ENCODE measurements at regions not wholly inside any gene's neighbourhood (a gene's known extent, or its start where the extent isn't known, plus 50 kb on each side); places are given as distances from the start of the nearest gene placed in this dataset.
"Not testable (repeated sequence)": the region's sequence is repeated elsewhere in the genome, so short reads cannot be mapped to it uniquely, and the experiment has no call there.

- DNase-seq (ENCODE audit: low read depth): no peak
Observed at GRCh38 chr17:13869331-13869940, 199.9 kb upstream of the COX10 start.

GRCh38 chr17:13871261-13871660 is 198.0 kb upstream of the COX10 start:
- no peak for DNase-seq (ENCODE audit: low read depth)

- no peak for DNase-seq (ENCODE audit: low read depth)
Observed at GRCh38 chr17:13874134-13874533, 195.2 kb upstream of the COX10 start.

- DNase-seq (ENCODE audit: low read depth): no peak
Observed at GRCh38 chr17:13874817-13875216, 194.5 kb upstream of the COX10 start.

GRCh38 chr17:13879961-13880466 is 189.3 kb upstream of the COX10 start:
- DNase-seq (ENCODE audit: low read depth): no peak

GRCh38 chr17:13883659-13884058 is 185.6 kb upstream of the COX10 start:
- no peak for DNase-seq (ENCODE audit: low read depth)

- no peak for DNase-seq (ENCODE audit: low read depth)
Observed at GRCh38 chr17:13884347-13884746, 185.0 kb upstream of the COX10 start.

GRCh38 chr17:13885550-13885949 is 183.8 kb upstream of the COX10 start:
- DNase-seq (ENCODE audit: low read depth): no peak

- no peak for DNase-seq (ENCODE audit: low read depth)
Observed at GRCh38 chr17:13885953-13886889, 183.1 kb upstream of the COX10 start.

- no peak for DNase-seq (ENCODE audit: low read depth)
Observed at GRCh38 chr17:13888056-13888609, 181.2 kb upstream of the COX10 start.

- not testable (repeated sequence) for DNase-seq (ENCODE audit: low read depth)
Observed at GRCh38 chr17:13908971-13909370, 160.3 kb upstream of the COX10 start.

- no peak for DNase-seq (ENCODE audit: low read depth)
Observed at GRCh38 chr17:13909901-13910519, 159.3 kb upstream of the COX10 start.

- DNase-seq (ENCODE audit: low read depth): no peak
Observed at GRCh38 chr17:13917634-13918033, 151.7 kb upstream of the COX10 start.

GRCh38 chr17:13918247-13918646 is 151.1 kb upstream of the COX10 start:
- DNase-seq (ENCODE audit: low read depth): no peak

GRCh38 chr17:13919818-13920217 is 149.5 kb upstream of the COX10 start:
- DNase-seq (ENCODE audit: low read depth): no peak

GRCh38 chr17:13920413-13920812 is 148.9 kb upstream of the COX10 start:
- DNase-seq (ENCODE audit: low read depth): no peak

GRCh38 chr17:13921841-13922776 is 147.2 kb upstream of the COX10 start:
- no peak for DNase-seq (ENCODE audit: low read depth)

- DNase-seq (ENCODE audit: low read depth): no peak
Observed at GRCh38 chr17:13922885-13923284, 146.4 kb upstream of the COX10 start.

- no peak for DNase-seq (ENCODE audit: low read depth)
Observed at GRCh38 chr17:13925579-13925978, 143.7 kb upstream of the COX10 start.

GRCh38 chr17:13931111-13931526 is 138.2 kb upstream of the COX10 start:
- no peak for DNase-seq (ENCODE audit: low read depth)

GRCh38 chr17:13931800-13932460 is 137.4 kb upstream of the COX10 start:
- peak; percentile 11 for DNase-seq (ENCODE audit: low read depth)

Data from HS-27A (cell line).